Pancreas (tissue), 10 donors: ENCODE measurements at regions not wholly inside any gene's neighbourhood (a gene's known extent, or its start where the extent isn't known, plus 50 kb on each side); places are given as distances from the start of the nearest gene placed in this dataset.
A peak's percentile ranks its signal among the peaks of the same experiment; 100 is the strongest.

ENCODE experiments used
- ATAC-seq, 4 donors: fragments of 200-7000 bp; cut with Tn5 transposase; one replicate each; pipeline versions ENCODE4 v1.8.0 to v1.9.1; 2020; ENCODE audit warnings: mild to moderate bottlenecking in 4 of 4, moderate library complexity in 4 of 4
- DNase-seq, 6 donors: peaks; one replicate each; pipeline ENCODE4 v3.0.0-alpha.2; 2020
- FAIRE-seq: peaks from 2 replicates; lab custom pipeline; 2012; peaks lifted over from hg19 to GRCh38; lab: Jason Lieb, UNC
- H3K27ac ChIP-seq, 4 donors: fragments of 200-600 bp; sonication (generic); 1 replicate in 3 of 4; 2 replicates in 1 of 4; pipeline versions ENCODE4 v1.5.0 to v1.8.0; 2020
- H3K27me3 ChIP-seq, 4 donors: fragments of 200-600 bp; one replicate each; pipeline ENCODE4 v1.8.0; 2021
- H3K36me3 ChIP-seq, 3 donors: fragments of 200-600 bp; sonication (generic) in 1 of 3; one replicate each; pipeline versions ENCODE4 v1.5.0 to v1.8.0; 2020 to 2021
- H3K4me1 ChIP-seq, 3 donors: fragments of 200-600 bp; one replicate each; pipeline ENCODE4 v1.8.0; 2021
- H3K4me3 ChIP-seq, 4 donors: fragments of 200-600 bp; sonication (generic) in 2 of 4; one replicate each; pipeline versions ENCODE4 v1.5.0 to v1.8.0; 2020 to 2021
- H3K9me3 ChIP-seq, 4 donors: fragments of 200-600 bp; one replicate each; pipeline ENCODE4 v1.8.0; 2021
- WGBS, 2 donors: extraction: QIAGEN DNeasy Blood & Tissue Kit; methylation state at CpG; one replicate each; pipeline ENCODE4 v1.1.7; 2013; 5-methylcytosine and 5-hydroxymethylcytosine counted together
- intact Hi-C, 3 donors: fragments of 100-400 bp; cut with DNase I; formaldehyde crosslinking; loops; one replicate each; pipeline versions ENCODE4 v1.11.1 to v1.14.2; 2022
- TF ChIP-seq, protein P1 (sequence below), 4 donors: fragments of 200-600 bp; sonication (generic) in 3 of 4; IDR thresholded peaks; one replicate each; pipeline versions ENCODE4 v1.5.0 to v1.8.0; 2021; ENCODE audit warnings: antibody characterized with exemption in 4 of 4
- donor health status: healthy with polysubstance abuse.
- donor health status: DM: no; HTN: no; CAD: no; lungs with moderate emphysema.
- donor health status: DM: no; HTN: no; CAD: no.
- donor health status: control.
- donor health status: control.
- donor health status: Bipolar disorder and iron deficiency.
- donor health status: DM: yes; HTN: yes; CAD: no.
- donor health status: DM: no; HTN: no; CAD: no.
- donor health status: DM: no; HTN: no; CAD: no.
- donor health status: DM: yes; HTN: yes; CAD: no.

DNA sequence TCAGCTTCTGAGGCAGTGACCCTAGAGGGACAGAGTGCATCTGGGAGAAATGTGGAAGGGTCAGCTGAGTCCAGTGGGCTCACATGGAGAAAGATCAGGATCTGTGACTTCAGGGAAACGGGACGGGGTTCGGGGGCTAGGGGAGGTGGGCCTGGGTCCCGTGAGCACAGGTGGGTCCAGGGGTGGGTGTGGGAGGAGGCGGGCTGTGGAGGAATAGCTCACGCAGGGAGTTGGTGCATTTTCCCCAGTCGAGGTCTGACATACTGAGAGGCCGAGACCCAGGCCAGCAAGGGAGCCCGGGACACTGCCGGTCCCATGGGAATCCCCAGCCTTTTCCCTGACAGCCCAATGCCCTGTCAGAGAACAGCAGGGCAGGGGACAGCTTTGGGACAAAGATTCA lies 93.1 kb downstream of the TNFAIP2 start:
- Histone ChIP-seq H3K4me1 (peaks cover 0 to 2% (median 0%) of the 10 kb centered on the region in 3 donors), H3K9me3 (no peaks in the 10 kb centered on the region), H3K36me3 (no peaks in the 10 kb centered on the region), H3K4me3 (no peak overlapping the region), H3K27me3 (no peaks in the 10 kb centered on the region), H3K27ac (no peak overlapping the region)
- no peak for DNase-seq
- ATAC-seq: no peak
- TF ChIP-seq, protein P1, sequence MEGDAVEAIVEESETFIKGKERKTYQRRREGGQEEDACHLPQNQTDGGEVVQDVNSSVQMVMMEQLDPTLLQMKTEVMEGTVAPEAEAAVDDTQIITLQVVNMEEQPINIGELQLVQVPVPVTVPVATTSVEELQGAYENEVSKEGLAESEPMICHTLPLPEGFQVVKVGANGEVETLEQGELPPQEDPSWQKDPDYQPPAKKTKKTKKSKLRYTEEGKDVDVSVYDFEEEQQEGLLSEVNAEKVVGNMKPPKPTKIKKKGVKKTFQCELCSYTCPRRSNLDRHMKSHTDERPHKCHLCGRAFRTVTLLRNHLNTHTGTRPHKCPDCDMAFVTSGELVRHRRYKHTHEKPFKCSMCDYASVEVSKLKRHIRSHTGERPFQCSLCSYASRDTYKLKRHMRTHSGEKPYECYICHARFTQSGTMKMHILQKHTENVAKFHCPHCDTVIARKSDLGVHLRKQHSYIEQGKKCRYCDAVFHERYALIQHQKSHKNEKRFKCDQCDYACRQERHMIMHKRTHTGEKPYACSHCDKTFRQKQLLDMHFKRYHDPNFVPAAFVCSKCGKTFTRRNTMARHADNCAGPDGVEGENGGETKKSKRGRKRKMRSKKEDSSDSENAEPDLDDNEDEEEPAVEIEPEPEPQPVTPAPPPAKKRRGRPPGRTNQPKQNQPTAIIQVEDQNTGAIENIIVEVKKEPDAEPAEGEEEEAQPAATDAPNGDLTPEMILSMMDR (IDR thresholded peaks at IDR 0.05): no peak
- FAIRE-seq: no peak
- intact Hi-C loops: no loop called here
- WGBS, 2 donors: 92 to 94% methylated on average over 10 of the region's 10 CpGs

GRCh38 chr14:103216857-103217256 lies 93.6 kb downstream of the TNFAIP2 start:
- no peaks in the 10 kb centered on the region for H3K36me3 ChIP-seq
- no peak for ATAC-seq
- H3K27me3 ChIP-seq: no peaks in the 10 kb centered on the region
- no peak overlapping the region for H3K27ac ChIP-seq
- peaks cover 0 to 2% (median 0%) of the 10 kb centered on the region in 3 donors for H3K4me1 ChIP-seq
- no peak for DNase-seq
- WGBS, 2 donors: 83 to 91% methylated on average over 5 of the region's 5 CpGs
- TF ChIP-seq, protein P1 (IDR thresholded peaks at IDR 0.05): no peak
- no peaks in the 10 kb centered on the region for H3K9me3 ChIP-seq
- no peak for FAIRE-seq
- intact Hi-C loops: no loop called here
- H3K4me3 ChIP-seq: no peak overlapping the region

DNA sequence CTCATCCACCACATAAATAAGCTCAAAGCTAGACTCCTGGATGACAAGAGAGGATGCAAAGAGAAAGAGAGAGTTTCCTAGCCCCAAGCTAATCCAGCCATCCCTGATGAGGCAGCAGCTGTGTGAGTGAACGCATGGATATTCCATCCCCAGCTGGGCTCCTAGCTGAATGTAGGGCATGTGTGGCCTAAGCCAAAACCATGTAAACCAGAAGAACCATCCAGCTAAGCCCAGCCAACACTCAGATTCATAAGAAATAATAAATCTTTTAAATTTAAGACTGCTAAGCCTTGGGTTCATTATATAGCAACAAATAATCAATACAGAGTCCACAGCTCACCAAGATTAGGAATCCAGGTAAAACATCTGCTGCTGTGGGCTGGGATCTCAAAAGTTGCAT lies 94.3 kb downstream of the TNFAIP2 start:
- intact Hi-C loops: no loop called here
- Histone ChIP-seq H3K27me3 (no peaks in the 10 kb centered on the region), H3K4me1 (peaks cover 0 to 2% (median 0%) of the 10 kb centered on the region in 3 donors), H3K27ac (no peak overlapping the region), H3K36me3 (no peaks in the 10 kb centered on the region), H3K9me3 (no peaks in the 10 kb centered on the region), H3K4me3 (no peak overlapping the region)
- ATAC-seq (no peak), DNase-seq (no peak), FAIRE-seq (no peak)
- TF ChIP-seq, protein P1 (IDR thresholded peaks at IDR 0.05): no peak
- WGBS, 2 donors: 91 to 100% methylated on average over 1 of the region's 1 CpG

DNA sequence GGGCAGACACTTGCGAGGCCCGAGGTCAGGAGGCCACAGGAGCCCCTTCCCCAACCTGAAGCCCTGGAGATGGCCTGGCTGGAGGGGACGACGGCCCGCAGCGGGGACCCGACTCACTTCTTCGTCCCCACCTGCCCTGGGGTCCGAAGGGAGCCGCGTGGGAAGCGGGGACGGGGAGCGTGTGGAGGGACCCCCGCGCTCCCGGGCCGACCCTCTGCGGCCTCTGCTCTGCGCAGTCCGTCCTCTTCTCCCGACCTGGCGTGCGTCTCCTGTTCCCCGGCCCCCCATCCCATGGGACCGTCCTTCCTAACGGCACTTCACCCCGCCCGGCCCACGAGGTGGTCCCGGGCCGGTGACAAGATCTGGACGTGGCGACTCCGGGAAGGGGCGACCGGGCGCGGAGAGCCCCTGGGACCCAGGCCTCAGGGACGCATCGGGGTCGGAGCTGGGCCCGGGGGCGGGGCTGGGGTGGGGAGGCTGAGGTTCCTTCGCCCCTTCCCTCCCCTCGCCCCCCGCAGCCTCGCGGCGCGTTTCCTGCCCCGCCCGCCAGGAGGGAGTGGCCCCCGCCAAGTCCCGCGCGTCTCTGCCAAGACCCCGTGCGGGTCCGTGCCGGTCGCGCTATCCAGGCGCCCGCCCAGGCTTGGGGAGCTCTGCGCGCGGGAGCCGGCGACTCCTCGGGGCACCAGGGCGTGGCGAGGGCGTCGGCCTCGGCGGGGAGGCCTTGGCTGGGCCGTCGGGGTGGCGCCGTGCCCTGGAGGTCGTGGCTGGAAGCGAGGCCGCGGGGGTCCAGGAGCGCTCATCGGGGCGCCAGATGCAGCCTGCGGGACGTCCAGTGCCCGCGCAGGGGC lies 97.1 kb downstream of the TNFAIP2 start:
- WGBS, 2 donors: 20 to 26% methylated on average over 60 to 90 of the region's 92 CpGs
- ATAC-seq (peak in 3 of 4 donors; percentile 27 to 41 (median 38)), FAIRE-seq (no peak), DNase-seq (no peak)
- no peak overlapping the region for H3K27ac ChIP-seq
- intact Hi-C loops: no loop called here
- H3K4me3 ChIP-seq: peak overlapping the region in 3 of 4 donors; percentile 13 to 36 (median 20)
- TF ChIP-seq, protein P1 (IDR thresholded peaks at IDR 0.05): no peak
- H3K9me3 ChIP-seq: no peaks in the 10 kb centered on the region
- peaks cover 0 to 2% (median 0%) of the 10 kb centered on the region in 3 donors for H3K4me1 ChIP-seq
- H3K27me3 ChIP-seq: no peaks in the 10 kb centered on the region
- no peaks in the 10 kb centered on the region for H3K36me3 ChIP-seq
